HepG2 (cell line): ENCODE measurements at regions not wholly inside any gene's neighbourhood (a gene's known extent, or its start where the extent isn't known, plus 50 kb on each side); places are given as distances from the start of the nearest gene placed in this dataset.

Experiments
- ATAC-seq: fragments of 200-7000 bp; cut with Tn5 transposase; 3 replicates; pipeline ENCODE4 v1.9.1; 2020; ENCODE audit warnings: mild to moderate bottlenecking, moderate library complexity
- BruUV-seq: library from RNA; stranded (reverse); fragments of 400-500 nt; replicated peaks from 2 replicates; lab custom pipeline; 2021; lab: Mats Ljungman, UMichigan
- CTCF ChIA-PET: fragments of 300-600 bp; formaldehyde crosslinking; extraction: SDS; loops from one replicate; lab custom pipeline; 2021; ENCODE audit warnings: low total read pairs, inconsistent platforms, low intra/inter-chr PET ratio; lab: Yijun Ruan, JAX
- POLR2A ChIA-PET: fragments of 350-600 bp; sonication (Branson Sonifier 250); formaldehyde crosslinking; loops from one replicate; lab custom pipeline; 2020; ENCODE audit warnings: antibody characterized with exemption, inconsistent platforms; lab: Yijun Ruan, JAX
- DNase-seq: peaks from one replicate; pipeline ENCODE4 v3.0.0-alpha.2; 2015; ENCODE audit warnings: low spot score
- FAIRE-seq: peaks from 3 replicates; lab custom pipeline; 2011; peaks lifted over from hg19 to GRCh38; lab: Jason Lieb, UNC
- H2AFZ ChIP-seq: one replicate; pipeline ENCODE4 v1.6.1; 2011; ENCODE audit warnings: low read length, inconsistent platforms
- H3K27ac ChIP-seq: fragments of 300-600 bp; 3 replicates; pipeline ENCODE4 v1.8.0; 2011; ENCODE audit warnings: mixed run types, mild to moderate bottlenecking, mixed read lengths, low read length, inconsistent platforms; ENCODE audit not compliant: insufficient read depth; ENCODE audit errors: extremely low read length
- H3K27me3 ChIP-seq, 2 experiments: fragments of 200-600 bp in 1 of 2; 2 replicates in 1 of 2; 3 replicates in 1 of 2; pipeline versions ENCODE4 v1.6.0 to v1.8.0; 2011; ENCODE audit warnings: low read length in 2 of 2, mild to moderate bottlenecking in 2 of 2, moderate library complexity in 2 of 2, inconsistent platforms in 1 of 2; ENCODE audit not compliant: insufficient read depth in 2 of 2, control insufficient read depth in 1 of 2
- H3K36me3 ChIP-seq, 2 experiments: fragments of 200-600 bp in 1 of 2; replicated peaks in 1 of 2; 2 replicates in 1 of 2; 3 replicates in 1 of 2; pipeline versions ENCODE4 v1.5.1 to v1.8.0; 2011; ENCODE audit warnings: low read length in 2 of 2, inconsistent platforms in 1 of 2; ENCODE audit not compliant: insufficient read depth in 2 of 2, control insufficient read depth in 1 of 2
- H3K4me1 ChIP-seq: 2 replicates; pipeline ENCODE4 v1.5.1; 2012; ENCODE audit warnings: low read length, inconsistent platforms; ENCODE audit not compliant: insufficient read depth
- H3K4me2 ChIP-seq: 2 replicates; pipeline ENCODE4 v1.6.0; 2011; ENCODE audit warnings: low read depth, low read length, inconsistent platforms
- H3K4me3 ChIP-seq, 3 experiments: fragments of 200-600 bp in 1 of 3; sonication (generic), shearing (Covaris generic) in 1 of 3; replicated peaks in 1 of 3; 2 replicates each; pipeline ENCODE4 v1.5.1; 2011 to 2016; ENCODE audit warnings: low read length in 3 of 3, inconsistent platforms in 2 of 3, low read depth in 2 of 3, mild to moderate bottlenecking in 2 of 3, control low read depth in 1 of 3, mixed read lengths in 1 of 3; ENCODE audit not compliant: insufficient read depth in 1 of 3
- H3K79me2 ChIP-seq: one replicate; pipeline ENCODE4 v1.6.1; 2011; ENCODE audit warnings: low read length, inconsistent platforms; ENCODE audit not compliant: insufficient read depth
- H3K9ac ChIP-seq: 2 replicates; pipeline ENCODE4 v1.6.0; 2011; ENCODE audit warnings: mild to moderate bottlenecking, low read depth, low read length, inconsistent platforms; ENCODE audit not compliant: insufficient read depth
- H3K9me3 ChIP-seq: 2 replicates; pipeline ENCODE4 v1.5.1; 2012; ENCODE audit warnings: mild to moderate bottlenecking, low read length
- H4K20me1 ChIP-seq: 2 replicates; pipeline ENCODE4 v1.6.0; 2011; ENCODE audit warnings: inconsistent platforms, mild to moderate bottlenecking, low read length, moderate library complexity; ENCODE audit not compliant: insufficient read depth
- ARHGAP35 ChIP-seq: sonication (generic); formaldehyde crosslinking; IDR thresholded peaks from 2 replicates; pipeline ENCODE4 v1.9.0; 2022; ENCODE audit warnings: mild to moderate bottlenecking, inconsistent platforms, moderate library complexity, missing genetic modification reagents, borderline replicate concordance
- BHLHE40 ChIP-seq: IDR thresholded peaks from 2 replicates; pipeline ENCODE4 v1.6.1; 2011; ENCODE audit warnings: low read length, improper control_type of control experiment
- CCAR2 ChIP-seq: fragments of 200-400 bp; formaldehyde crosslinking; optimal IDR thresholded peaks from 2 replicates; pipeline ENCODE3; 2018; ENCODE audit warnings: low read depth, mild to moderate bottlenecking, low read length, moderate library complexity
- GFI1 ChIP-seq: sonication (generic); formaldehyde crosslinking; IDR thresholded peaks from 2 replicates; pipeline ENCODE4 v1.5.0; 2020; ENCODE audit warnings: missing genetic modification reagents, mild to moderate bottlenecking, borderline replicate concordance
- HNF4A ChIP-seq: sonication (generic); formaldehyde crosslinking; IDR thresholded peaks from 2 replicates; pipeline ENCODE4 v1.4.0; 2020; ENCODE audit warnings: missing genetic modification reagents
- MAZ ChIP-seq, 2 experiments: sonication (generic) in 1 of 2; formaldehyde crosslinking in 1 of 2; IDR thresholded peaks; 2 replicates each; pipeline versions ENCODE4 v1.5.0 to v1.6.1; 2012 to 2020; ENCODE audit warnings: low read depth in 2 of 2, mild to moderate bottlenecking in 2 of 2, borderline replicate concordance in 1 of 2, improper control_type of control experiment in 1 of 2, low read length in 1 of 2, missing genetic modification reagents in 1 of 2, moderate library complexity in 1 of 2
- NFYC ChIP-seq: IDR thresholded peaks from 2 replicates; pipeline ENCODE4 v1.6.1; 2016; ENCODE audit warnings: missing genetic modification reagents, missing compliant biosample characterization
- RCOR2 ChIP-seq: IDR thresholded peaks from 2 replicates; pipeline ENCODE4 v1.6.1; 2016; ENCODE audit warnings: missing biosample characterization, missing genetic modification reagents
- SETDB1 ChIP-seq: sonication (generic); formaldehyde crosslinking; IDR thresholded peaks from 2 replicates; pipeline ENCODE4 v1.5.1; 2020; ENCODE audit warnings: missing genetic modification reagents, mild to moderate bottlenecking, borderline replicate concordance
- SRSF1 ChIP-seq: fragments of 200-400 bp; formaldehyde crosslinking; optimal IDR thresholded peaks from 2 replicates; pipeline ENCODE3; 2017; ENCODE audit warnings: mild to moderate bottlenecking, low read depth, low read length, moderate library complexity
- SRSF4 ChIP-seq: fragments of 200-400 bp; formaldehyde crosslinking; IDR thresholded peaks from one replicate; pipeline ENCODE4 v1.6.1; 2018; ENCODE audit warnings: mild to moderate bottlenecking, low read depth, low read length, moderate library complexity; ENCODE audit not compliant: poor library complexity, severe bottlenecking
- TARDBP ChIP-seq: sonication (generic); formaldehyde crosslinking; IDR thresholded peaks from 2 replicates; pipeline ENCODE4 v1.8.0; 2022; ENCODE audit warnings: mild to moderate bottlenecking, missing genetic modification reagents
- TSC22D2 ChIP-seq: sonication (generic); formaldehyde crosslinking; IDR thresholded peaks from 2 replicates; pipeline ENCODE4 v1.5.1; 2020; ENCODE audit warnings: missing genetic modification reagents, mild to moderate bottlenecking, borderline replicate concordance
- ZNF143 ChIP-seq: sonication (generic); formaldehyde crosslinking; IDR thresholded peaks from 2 replicates; pipeline ENCODE4 v1.4.0; 2020; ENCODE audit warnings: missing genetic modification reagents
- ZNF558 ChIP-seq: sonication (generic); formaldehyde crosslinking; IDR thresholded peaks from 2 replicates; pipeline ENCODE4 v1.9.0; 2022; ENCODE audit warnings: mild to moderate bottlenecking, missing genetic modification reagents, borderline replicate concordance
- ZNF670 ChIP-seq: sonication (generic); formaldehyde crosslinking; IDR thresholded peaks from 2 replicates; pipeline ENCODE4 v1.8.0; 2022; ENCODE audit warnings: mild to moderate bottlenecking, missing genetic modification reagents, borderline replicate concordance
- WGBS: methylation state at CpG from one replicate; pipeline ENCODE4 v1.1.6; 2017; ENCODE audit warnings: low lambda C conversion rate; 5-methylcytosine and 5-hydroxymethylcytosine counted together
- in situ Hi-C: cut with HindIII; loops from 2 replicates; pipeline ENCODE4 v1.10.0; 2017; ENCODE audit warnings: low pct_unique_long_range_greater_than_20kb; ENCODE audit not compliant: extremely low pct_ligation_motif_present
- intact Hi-C: fragments of 100-400 bp; cut with micrococcal nuclease; formaldehyde crosslinking; loops from one replicate; pipeline ENCODE4 v1.10.0; 2022; ENCODE audit not compliant: unreplicated experiment
- TF ChIP-seq, protein P1 (sequence below), 2 experiments: sonication (generic) in 1 of 2; formaldehyde crosslinking in 1 of 2; IDR thresholded peaks; 2 replicates each; pipeline versions ENCODE4 v1.4.0 to v1.6.1; 2016 to 2020; ENCODE audit warnings: borderline replicate concordance in 1 of 2, low read depth in 1 of 2, mild to moderate bottlenecking in 1 of 2, missing genetic modification reagents in 1 of 2
- TF ChIP-seq, protein P2 (sequence below): sonication (generic); formaldehyde crosslinking; IDR thresholded peaks from 2 replicates; pipeline ENCODE4 v1.8.1; 2023; ENCODE audit warnings: missing genetic modification reagents, inconsistent platforms, borderline replicate concordance

GRCh38 chr6:15754035-15754705, 91.3 kb upstream of the DTNBP1 start:
- H3K4me3 ChIP-seq: no peak overlapping the region
- H2AFZ ChIP-seq: no peak overlapping the region
- intact Hi-C loops (no loop called here), in situ Hi-C loops (no loop called here)
- no peaks in the 10 kb centered on the region for H3K36me3 ChIP-seq
- ChIA-PET POLR2A (no interaction called here), CTCF (no interaction called here)
- H3K4me1 ChIP-seq: no peaks in the 10 kb centered on the region
- H3K27me3 ChIP-seq: no peaks in the 10 kb centered on the region
- FAIRE-seq (no peak), ATAC-seq (peak; percentile 72), DNase-seq (no peak)
- no peaks in the 10 kb centered on the region for H3K9me3 ChIP-seq
- 9% methylated on average over 5 of the region's 5 CpGs for WGBS
- no peak overlapping the region for H3K27ac ChIP-seq
- BruUV-seq: no TSS peak
- no peaks in the 10 kb centered on the region for H4K20me1 ChIP-seq
- no peak overlapping the region for H3K4me2 ChIP-seq
- no peak overlapping the region for H3K9ac ChIP-seq
- H3K79me2 ChIP-seq: no peaks in the 10 kb centered on the region
- no peak for TF ChIP-seq ARHGAP35 (CRISPR knock-in tag)
- no peak for TF ChIP-seq TARDBP
- peak; percentile 31; the same call in 1 of the 2 replicates for TF ChIP-seq HNF4A (CRISPR knock-in tag)
- peak; percentile 75 for TF ChIP-seq ZNF143
- no peak for TF ChIP-seq SRSF4
- no peak for TF ChIP-seq CCAR2
- TF ChIP-seq MAZ (IDR thresholded peaks at IDR 0.05; ENCODE audit: borderline replicate concordance, low read depth, low read length): no peak
- TF ChIP-seq MAZ (CRISPR knock-in tag; IDR thresholded peaks at IDR 0.05; ENCODE audit: low read depth): no peak
- no peak for TF ChIP-seq ZNF670 (CRISPR knock-in tag)
- no peak for TF ChIP-seq GFI1
- TF ChIP-seq, protein P1, sequence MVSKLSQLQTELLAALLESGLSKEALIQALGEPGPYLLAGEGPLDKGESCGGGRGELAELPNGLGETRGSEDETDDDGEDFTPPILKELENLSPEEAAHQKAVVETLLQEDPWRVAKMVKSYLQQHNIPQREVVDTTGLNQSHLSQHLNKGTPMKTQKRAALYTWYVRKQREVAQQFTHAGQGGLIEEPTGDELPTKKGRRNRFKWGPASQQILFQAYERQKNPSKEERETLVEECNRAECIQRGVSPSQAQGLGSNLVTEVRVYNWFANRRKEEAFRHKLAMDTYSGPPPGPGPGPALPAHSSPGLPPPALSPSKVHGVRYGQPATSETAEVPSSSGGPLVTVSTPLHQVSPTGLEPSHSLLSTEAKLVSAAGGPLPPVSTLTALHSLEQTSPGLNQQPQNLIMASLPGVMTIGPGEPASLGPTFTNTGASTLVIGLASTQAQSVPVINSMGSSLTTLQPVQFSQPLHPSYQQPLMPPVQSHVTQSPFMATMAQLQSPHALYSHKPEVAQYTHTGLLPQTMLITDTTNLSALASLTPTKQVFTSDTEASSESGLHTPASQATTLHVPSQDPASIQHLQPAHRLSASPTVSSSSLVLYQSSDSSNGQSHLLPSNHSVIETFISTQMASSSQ (IDR thresholded peaks at IDR 0.05; ENCODE audit: low read depth): no peak
- TF ChIP-seq, protein P1 (CRISPR knock-in tag; IDR thresholded peaks at IDR 0.05; ENCODE audit: borderline replicate concordance): no peak
- TF ChIP-seq ZNF558 (CRISPR knock-in tag): no peak
- no peak for TF ChIP-seq SETDB1 (CRISPR knock-in tag)
- no peak for TF ChIP-seq BHLHE40
- TF ChIP-seq, protein P2, sequence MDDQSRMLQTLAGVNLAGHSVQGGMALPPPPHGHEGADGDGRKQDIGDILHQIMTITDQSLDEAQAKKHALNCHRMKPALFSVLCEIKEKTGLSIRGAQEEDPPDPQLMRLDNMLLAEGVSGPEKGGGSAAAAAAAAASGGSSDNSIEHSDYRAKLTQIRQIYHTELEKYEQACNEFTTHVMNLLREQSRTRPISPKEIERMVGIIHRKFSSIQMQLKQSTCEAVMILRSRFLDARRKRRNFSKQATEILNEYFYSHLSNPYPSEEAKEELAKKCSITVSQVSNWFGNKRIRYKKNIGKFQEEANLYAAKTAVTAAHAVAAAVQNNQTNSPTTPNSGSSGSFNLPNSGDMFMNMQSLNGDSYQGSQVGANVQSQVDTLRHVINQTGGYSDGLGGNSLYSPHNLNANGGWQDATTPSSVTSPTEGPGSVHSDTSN: no peak
- no peak for TF ChIP-seq TSC22D2 (CRISPR knock-in tag)
- TF ChIP-seq NFYC (CRISPR knock-in tag): no peak
- TF ChIP-seq SRSF1: no peak
- TF ChIP-seq RCOR2: no peak
